OCI-LY1 (cell line): ENCODE measurements at regions not wholly inside any gene's neighbourhood (a gene's known extent, or its start where the extent isn't known, plus 50 kb on each side); places are given as distances from the start of the nearest gene placed in this dataset.
"Not testable (repeated sequence)": the region's sequence is repeated elsewhere in the genome, so short reads cannot be mapped to it uniquely, and the experiment has no call there.

Experiments used
- CTCF ChIP-seq: fragments of 200-600 bp; sonication (generic), shearing (Covaris generic); IDR thresholded peaks from 2 replicates; pipeline ENCODE4 v1.5.1; 2017; ENCODE audit warnings: mild to moderate bottlenecking, antibody characterized with exemption, low read length, moderate library complexity, mixed read lengths
- EZH2 ChIP-seq: fragments of 200-600 bp; sonication (generic), shearing (Covaris generic); IDR thresholded peaks from 2 replicates; pipeline ENCODE4 v1.8.0; 2017; ENCODE audit warnings: borderline replicate concordance, mixed run types, mild to moderate bottlenecking, antibody characterized with exemption, low read length, moderate library complexity, mixed read lengths

GRCh38 chr5:99562937-99563627, 634.3 kb upstream of the CHD1 start:
- TF ChIP-seq CTCF, EZH2: not testable (repeated sequence)
